GM19397 (cell line): ENCODE measurements at regions not wholly inside any gene's neighbourhood (a gene's known extent, or its start where the extent isn't known, plus 50 kb on each side); places are given as distances from the start of the nearest gene placed in this dataset.
A peak's percentile ranks its signal among the peaks of the same experiment; 100 is the strongest.
"Not testable (repeated sequence)": the region's sequence is repeated elsewhere in the genome, so short reads cannot be mapped to it uniquely, and the experiment has no call there.

Experiments
- ATAC-seq: cut with Tn5 transposase; IDR thresholded peaks from one replicate; pipeline ENCODE4 v1.9.1; 2021; ENCODE audit warnings: mild to moderate bottlenecking, moderate library complexity; ENCODE audit not compliant: unreplicated experiment

DNA sequence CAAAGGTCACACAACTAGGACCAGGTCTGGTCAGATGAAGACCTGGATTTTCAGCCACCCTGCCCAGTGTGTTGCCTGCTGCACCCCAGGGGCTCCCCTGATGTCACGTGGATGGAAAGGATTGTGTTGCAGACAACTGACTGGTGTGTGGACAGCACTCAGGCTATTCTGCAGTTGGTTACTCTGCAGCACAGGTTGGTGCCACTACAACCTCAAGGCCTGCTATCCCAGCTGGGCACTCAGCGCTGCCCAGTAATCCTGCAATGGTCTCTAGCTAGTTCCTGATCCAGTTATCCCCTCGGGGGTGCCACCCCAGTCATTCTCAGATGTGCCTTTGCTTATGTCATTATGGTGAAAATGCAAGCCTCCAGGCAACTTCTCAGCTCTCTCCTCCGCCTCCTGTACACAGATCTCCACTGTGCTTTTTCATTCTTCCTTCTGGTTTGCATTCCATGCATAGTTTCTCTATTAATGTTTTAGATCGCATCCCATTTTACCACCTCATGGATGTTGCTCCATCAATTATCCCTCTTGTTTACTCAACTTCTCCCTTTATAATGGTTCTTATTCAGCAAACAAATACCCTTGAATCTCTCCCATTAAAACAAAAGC lies 503.2 kb upstream of the CAMK1G start:
- no peak for ATAC-seq

DNA sequence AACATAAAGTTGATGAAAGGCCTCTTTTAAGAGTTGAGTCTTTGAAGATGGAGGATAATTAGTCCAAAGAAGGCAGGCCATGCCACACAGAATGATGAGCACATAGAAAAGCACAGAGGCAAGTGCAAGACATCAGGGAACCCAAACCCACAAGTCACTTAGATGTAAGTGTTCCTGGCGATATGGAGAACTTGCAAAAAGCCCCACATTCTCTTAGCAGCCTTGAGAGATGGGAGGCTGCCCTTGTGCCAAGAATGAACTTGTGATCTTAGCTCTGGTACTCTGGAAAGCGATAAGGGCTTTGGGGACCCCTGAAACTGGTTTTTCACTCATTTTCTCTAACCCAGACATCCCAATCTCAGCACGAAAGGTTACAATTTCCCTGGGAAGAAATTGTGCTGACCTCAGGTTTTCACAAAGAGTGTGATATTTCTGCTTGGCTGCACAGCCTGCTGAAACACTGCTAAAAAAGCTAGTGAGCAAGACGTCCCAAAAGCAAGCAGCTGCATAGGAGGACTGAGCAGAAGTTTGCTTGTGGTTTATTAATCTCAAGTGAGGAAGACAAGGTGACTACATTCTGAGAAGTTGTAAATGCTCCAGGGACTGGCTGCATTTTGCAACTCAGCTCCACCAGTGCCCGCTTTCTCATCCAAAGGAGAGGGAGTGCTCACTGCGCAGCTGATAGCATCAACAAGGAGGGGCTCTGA lies 496.9 kb upstream of the CAMK1G start:
- peak; percentile 94 for ATAC-seq

DNA sequence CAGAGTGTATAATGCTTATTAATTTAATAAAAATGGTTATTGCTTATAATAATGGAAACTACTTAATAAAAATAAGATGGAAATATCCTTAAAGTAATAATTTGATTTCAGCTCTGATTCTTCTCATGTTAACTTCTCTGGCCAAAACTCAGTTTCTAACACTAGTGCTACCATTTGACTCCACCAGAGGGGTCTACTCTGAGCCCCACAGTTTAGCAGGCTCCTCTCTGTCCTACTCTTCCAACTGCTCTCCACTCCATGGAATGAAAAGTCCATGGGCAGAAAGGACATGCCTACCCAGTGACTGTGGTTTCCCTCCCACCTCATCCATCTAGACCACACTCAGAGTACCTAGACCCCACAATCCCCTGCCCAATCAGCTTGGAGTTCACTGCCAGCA lies 489.1 kb upstream of the CAMK1G start:
- ATAC-seq = no peak

DNA sequence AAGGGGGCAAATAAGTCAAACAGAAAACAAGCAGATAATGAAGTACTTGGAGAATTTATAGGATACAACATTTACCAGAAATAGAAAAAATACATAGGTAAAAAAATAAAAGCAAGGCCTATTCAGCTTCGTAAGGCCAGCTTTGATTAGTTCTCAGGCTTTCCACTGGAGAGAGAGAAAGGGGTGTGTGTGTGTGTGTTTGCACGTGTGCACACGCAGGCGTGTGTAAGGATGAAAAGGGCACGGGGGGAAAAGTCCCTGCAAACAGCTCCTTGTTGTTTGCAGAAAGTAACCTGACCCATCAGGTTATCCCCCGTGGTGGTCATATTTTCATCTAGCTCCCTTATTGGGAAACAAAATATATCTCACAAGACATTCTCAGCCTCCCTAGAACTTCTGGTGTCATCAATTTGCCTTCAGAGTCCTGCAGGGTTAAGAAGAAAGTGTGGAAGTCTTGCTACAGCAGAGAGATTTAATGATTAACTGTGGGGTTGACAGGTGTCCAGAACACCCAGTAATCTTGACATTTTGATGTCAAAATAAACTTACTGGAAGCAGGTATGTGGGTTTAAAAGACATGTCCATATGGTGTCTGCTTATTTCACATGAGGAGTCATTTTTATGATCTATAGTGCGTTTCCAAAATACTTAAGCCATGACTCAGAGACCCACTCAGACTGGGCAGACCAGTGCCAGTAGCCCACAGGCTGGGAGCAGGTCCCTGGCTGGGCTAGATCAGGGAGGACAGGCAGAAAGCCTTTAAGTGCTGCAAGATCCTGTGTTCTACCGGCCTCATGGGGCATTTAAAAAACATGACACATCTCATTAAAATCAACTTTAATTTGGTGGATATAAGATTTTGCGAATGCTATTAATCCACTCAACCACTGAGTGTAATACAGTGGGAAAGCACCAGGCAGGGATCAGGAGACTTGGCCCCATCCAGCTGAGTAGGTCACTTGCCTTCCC lies 487.6 kb upstream of the CAMK1G start:
- ATAC-seq = peak; percentile 72

DNA sequence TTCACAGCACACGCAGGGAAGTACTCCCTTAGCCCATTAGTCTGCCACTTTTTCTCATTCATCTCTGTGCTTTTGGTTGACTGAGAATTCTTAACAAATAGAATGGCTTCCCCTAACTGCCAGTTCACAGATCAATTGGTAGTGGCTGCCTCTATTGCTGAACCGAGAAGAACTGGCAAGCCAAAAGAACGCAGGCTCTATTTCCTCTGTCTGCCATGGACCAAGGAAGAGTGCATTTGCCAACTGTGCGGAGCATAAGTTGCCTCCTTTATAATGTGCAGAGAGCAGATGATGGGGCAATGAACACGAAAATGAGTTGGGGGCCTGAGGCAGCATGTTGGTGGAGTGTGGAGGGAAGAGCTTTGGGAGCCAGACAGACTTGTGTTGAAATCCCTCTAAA lies 483.1 kb upstream of the CAMK1G start:
- no peak for ATAC-seq

DNA sequence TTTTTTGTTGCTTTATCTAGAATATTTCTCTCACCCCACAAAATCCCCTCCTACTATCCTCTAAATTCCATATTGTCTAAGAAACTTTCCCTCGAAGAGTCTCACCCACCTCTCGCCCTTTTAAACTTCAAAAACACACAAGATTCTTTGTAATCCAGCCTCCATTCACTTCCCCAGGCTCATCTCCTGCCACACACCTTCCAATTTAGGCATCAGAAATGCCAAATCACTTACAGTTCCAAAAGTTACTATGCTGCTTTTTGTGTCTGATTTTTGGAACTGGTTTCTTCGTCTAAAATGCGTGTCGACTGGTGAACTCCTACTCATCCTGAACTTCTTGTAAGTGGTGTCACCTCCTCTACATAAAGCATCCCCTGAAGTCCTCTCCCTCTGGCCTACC lies 482.4 kb upstream of the CAMK1G start:
- ATAC-seq = no peak

DNA sequence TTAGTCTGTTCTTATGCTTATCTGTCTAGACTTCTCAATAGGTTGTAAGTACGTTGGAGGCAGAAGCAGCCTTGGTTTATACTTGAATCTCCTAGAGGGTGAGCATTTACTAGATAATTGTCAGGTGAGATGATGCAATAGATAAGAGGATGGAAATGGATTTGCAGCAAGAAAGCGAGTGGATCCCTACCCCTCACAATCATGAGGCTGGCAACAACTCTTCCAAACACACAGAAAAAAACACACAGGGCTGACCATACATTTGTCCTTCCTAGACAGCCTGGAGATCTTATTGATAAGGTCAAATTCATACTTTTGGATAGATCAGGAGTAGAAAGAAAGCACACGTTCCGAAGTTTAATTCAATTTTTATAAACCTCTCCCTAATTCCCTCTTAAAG lies 481.4 kb upstream of the CAMK1G start:
- ATAC-seq = no peak

DNA sequence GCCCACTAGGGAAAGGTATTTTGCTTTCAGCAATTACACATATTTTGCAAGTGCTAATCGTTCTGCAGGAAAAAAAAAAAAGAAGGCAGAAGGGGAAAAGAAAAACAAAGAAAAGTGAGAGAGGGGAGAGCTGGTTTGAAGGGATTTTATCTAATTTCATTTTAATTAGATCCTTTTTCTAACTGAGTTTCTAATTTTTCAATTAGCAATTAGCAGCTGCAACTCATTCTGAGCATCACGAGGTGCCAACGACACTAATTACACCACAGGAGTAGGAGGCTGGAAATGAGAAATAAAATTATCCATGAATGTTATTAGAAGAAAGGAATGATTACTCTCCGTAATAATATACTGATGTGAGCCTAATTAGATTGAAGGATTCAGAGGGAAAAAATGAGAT lies 481.0 kb upstream of the CAMK1G start:
- no peak for ATAC-seq

DNA sequence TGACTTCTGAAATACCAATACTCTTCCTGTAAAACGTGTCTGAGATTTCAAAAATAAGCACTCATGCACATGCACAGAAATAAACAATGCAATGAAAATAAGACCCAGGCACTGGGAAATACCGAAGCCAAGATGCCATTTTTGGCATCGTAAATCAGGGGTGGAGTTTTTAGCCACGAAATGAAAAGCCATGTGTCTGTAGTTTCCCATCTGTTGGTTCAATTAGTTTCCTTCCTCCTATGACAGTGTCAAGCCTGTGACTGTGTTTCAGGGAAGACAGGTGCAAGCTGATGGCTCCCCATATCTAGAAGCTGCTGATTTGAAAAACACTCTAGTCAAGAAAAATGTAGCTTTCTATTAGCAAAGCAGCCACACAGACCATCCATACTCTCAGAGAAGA lies 480.4 kb upstream of the CAMK1G start:
- peak; percentile 46 for ATAC-seq

DNA sequence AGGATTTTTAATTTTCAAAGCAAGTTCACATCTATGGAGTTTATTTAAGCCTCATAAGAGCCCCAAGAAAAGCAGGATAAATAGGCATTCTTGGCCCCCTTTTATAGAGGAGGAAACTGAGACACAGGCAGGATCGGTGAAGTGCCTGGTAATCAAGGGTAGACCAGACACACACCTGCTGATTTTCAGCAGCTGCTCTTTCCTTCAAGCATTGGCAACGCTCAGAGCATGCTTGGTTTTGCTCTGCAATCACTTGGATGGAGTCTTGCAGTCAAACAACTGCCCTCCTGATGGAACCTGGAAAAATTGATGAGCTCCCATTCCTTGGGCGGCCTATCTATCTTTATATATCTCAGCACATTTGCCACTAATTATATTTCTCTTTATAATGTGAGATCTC lies 478.9 kb upstream of the CAMK1G start:
- no peak for ATAC-seq

DNA sequence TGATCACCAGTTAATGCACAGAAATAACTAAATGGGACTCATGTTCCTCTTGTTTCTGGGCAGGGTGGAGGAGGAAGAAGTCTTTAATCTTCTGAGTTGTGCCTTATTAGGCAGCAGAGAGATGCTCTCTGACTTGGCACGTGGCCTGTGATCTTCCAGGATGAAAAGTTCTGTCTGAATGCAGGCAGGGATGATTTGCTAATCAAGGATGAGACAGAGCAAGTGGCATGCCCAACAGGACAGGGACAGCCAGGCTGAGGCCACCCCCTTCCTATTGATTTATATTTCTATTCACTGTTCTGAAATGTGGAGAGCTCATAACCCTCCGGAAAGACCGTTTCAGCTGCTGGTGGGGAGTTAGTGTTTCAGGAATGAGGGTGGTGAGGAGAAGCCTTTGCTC lies 477.8 kb upstream of the CAMK1G start:
- no peak for ATAC-seq

DNA sequence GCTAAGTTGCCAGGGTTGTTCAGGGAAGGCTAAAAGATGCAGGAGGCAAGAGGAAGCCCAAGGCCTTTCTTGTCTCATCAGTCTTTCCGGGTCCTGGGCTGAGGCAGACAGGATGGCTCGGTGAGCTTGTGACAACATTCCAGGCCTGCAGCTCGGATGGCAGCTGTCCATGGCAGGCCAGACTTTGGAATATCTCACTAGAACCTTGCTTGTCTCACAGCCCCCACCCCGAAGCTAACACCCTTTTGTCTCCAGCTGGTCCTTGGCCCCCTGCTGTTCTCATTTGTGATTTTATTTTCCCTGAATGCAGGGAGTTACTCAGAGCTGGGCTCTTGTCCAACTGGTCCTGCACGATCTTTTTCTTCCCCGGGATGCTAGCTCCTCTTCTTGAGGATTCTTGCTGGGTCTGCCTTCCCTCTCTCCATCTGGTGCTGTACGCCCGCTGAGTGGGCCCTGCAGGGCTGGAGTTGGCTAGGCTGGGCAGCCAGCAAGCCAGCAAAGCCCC lies 477.2 kb upstream of the CAMK1G start:
- no peak for ATAC-seq

DNA sequence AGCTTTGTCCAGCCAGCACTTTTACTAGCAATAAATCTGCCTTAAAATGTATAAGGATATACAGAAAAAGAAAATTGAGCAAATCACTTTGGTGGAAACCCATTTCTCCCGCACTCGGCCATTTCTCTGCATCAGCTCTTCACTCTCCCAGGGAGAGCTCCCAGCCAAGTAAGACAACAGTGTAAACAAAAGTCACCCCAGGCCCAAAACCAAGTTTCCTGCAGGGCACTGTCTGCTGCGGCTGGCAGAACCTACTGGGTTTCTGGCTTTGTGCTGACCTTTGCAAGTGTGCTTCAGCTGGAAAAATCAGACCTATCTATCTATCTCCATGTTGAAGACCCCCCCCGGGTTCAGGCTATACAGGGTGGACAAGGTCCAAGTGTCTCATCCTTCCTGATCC lies 476.7 kb upstream of the CAMK1G start:
- no peak for ATAC-seq

DNA sequence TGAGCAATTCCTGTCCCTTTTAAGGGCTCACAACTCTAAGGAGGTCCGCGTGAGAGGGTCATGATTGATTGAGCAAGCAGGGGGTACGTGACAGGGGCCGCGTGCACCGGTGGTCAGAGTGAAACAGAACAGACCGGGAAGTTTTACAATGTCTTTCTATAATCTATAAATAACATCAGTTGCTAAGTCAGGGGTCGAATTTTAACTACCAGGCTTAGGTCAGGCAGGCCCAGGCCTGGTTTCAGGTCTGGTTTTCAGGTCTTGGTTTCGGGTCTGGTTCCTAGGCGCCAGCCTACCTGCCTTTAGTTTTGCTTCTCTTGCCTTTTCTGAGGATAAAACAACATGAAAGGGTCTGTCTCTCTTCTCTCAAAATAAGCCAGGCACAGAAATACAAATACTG lies 476.0 kb upstream of the CAMK1G start:
- peak; percentile 58 for ATAC-seq

DNA sequence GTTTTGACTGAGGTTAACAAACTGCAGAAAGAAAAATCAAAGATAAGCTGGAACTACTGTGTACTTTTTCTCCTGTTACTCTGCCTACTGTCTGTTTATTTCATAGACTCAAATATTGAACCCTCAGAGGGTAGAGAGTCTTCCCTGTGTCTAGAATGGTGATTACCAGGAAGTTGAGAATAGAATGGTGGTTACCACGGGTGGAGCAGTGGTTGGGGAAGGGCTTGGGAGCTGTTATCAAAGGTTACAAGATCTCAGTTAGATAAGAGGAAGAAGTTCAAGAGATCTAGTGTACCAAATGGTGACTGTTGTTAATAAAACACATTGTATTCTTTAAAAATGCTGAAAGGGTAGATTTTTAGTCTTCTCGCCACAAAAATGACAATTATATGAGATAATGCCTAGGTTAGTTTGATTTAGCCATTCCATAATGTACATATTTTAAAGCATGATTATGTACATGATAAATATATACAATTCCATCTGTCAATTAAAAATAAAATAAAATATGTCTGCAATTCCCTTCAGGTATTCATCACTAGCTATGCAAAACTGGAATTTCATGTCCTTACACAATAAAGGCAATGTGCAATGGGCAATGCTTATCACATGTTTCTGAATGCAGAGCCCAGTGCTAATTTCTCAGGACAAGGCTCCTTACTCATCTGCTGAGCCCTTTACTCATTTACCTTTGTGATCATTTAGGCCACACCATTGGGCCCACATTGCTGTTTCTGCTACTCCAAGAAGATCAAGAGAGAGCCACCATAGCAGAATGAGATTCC lies 474.3 kb upstream of the CAMK1G start:
- ATAC-seq = no peak

DNA sequence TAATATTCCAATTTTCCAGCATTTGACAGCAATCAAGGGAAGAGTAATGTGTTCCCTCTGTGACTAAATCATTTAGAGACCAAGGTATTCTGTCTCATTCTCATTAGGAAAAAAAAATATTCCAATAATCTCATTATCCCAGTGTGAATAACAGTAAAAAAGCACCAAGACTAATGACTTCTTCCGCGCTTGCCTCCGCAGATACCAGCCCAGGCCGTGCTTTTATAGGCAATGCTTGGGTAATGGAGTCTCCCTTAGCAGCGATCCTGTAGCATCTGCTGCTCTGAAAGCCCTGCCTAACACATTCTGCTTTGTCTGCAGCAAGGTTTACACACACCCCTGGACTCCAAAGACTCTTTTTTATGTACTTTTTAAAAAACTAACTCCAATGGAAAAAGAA lies 470.0 kb upstream of the CAMK1G start:
- no peak for ATAC-seq

DNA sequence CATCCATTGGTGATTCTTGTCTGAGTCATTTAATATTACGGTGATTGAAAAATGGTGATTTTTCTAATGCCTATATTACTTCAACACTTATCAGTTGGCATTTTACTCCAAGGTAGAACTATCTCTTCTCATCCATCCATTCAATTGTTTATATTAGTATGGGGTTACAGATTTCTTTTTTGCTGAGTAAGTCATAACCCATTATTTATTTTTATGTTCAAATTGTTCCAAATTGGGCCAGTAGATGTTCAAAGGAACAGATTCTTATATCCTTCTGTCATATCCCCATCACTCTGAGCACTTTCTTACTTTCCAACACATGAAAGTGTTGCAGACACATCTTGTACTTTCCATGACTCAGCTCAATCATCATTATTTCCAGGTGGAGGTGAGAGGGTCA lies 466.8 kb upstream of the CAMK1G start:
- no peak for ATAC-seq

DNA sequence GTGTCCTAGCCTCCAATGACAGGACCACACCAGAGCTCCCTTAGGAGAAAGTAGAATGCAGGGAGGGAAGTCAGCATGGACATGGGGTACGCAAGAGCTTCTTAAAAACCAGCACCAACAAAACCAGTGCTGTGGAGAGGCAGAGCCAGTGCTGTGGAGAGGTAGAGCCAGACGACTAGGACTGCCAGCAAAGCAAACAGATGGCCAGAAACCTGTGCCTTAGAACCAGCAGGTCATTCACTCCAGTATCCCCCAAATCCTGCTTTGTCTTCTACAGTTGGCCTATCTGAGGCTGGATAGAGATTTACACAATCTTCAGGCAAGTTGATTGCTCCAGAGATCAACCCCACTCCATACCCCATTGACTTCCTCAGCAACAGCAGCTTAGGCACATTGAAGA lies 459.9 kb upstream of the CAMK1G start:
- ATAC-seq = no peak

DNA sequence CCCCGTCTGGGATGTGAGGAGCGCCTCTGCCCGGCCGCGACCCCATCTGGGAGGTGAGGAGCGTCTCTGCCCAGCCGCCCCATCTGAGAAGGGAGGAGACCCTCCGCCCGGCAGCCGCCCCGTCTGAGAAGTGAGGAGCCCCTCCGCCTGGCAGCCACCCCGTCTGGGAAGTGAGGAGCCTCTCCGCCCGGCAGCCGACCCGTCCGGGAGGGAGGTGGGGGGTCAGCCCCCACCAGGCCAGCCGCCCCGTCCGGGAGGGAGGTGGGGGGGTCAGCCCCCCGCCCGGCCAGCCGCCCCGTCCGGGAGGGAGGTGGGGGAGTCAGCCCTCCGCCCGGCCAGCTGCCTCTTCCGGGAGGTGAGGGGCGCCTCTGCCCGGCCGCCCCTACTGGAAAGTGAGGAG lies 454.4 kb upstream of the CAMK1G start:
- ATAC-seq = not testable (repeated sequence)

DNA sequence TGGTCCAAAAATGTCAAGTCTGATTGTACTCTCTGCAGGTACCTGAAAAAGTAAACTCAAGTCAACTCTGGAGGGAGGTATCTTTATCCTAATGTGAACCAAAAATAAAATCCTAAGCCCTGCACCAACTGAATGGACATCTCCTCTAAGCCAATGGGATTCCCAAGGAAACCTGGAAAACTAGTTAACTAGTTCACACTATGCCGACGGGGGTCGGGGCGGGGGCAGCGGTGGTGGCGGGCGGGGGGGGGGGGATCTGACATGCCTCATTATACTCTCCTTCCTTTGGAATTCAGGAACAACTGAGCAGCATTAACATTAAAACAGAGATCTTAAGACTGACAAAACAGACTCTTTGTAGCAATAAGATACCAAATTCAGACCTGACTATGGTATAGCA lies 452.6 kb upstream of the CAMK1G start:
- no peak for ATAC-seq
